Loucy (cell line): ENCODE measurements at regions not wholly inside any gene's neighbourhood (a gene's known extent, or its start where the extent isn't known, plus 50 kb on each side); places are given as distances from the start of the nearest gene placed in this dataset.

Experiments used
- H2AFZ ChIP-seq: fragments of 200-600 bp; sonication (generic); 2 replicates; pipeline ENCODE4 v1.6.0; 2016; ENCODE audit warnings: antibody characterized with exemption, mild to moderate bottlenecking, low read length, moderate library complexity
- H3F3A ChIP-seq: fragments of 200-600 bp; 2 replicates; pipeline ENCODE4 v1.6.0; 2016; ENCODE audit warnings: antibody characterized with exemption, low read depth, mild to moderate bottlenecking
- H3K27me3 ChIP-seq: fragments of 200-600 bp; sonication (generic); 2 replicates; pipeline ENCODE4 v1.6.1; 2014; ENCODE audit warnings: low read length, mild to moderate bottlenecking; ENCODE audit not compliant: insufficient read depth, poor library complexity, severe bottlenecking
- H3K36me3 ChIP-seq: fragments of 200-600 bp; sonication (generic); 2 replicates; pipeline ENCODE4 v1.6.1; 2016; ENCODE audit warnings: low read length; ENCODE audit not compliant: insufficient read depth
- H3K4me1 ChIP-seq: fragments of 200-600 bp; sonication (generic); 2 replicates; pipeline ENCODE4 v1.5.1; 2014; ENCODE audit warnings: low read length, mild to moderate bottlenecking; ENCODE audit not compliant: insufficient read depth, poor library complexity, severe bottlenecking
- H3K4me2 ChIP-seq: fragments of 200-600 bp; sonication (generic); 2 replicates; pipeline ENCODE4 v1.6.0; 2014; ENCODE audit warnings: antibody characterized with exemption, low read length, low read depth, mild to moderate bottlenecking; ENCODE audit not compliant: poor library complexity, severe bottlenecking
- H3K4me3 ChIP-seq: fragments of 200-600 bp; sonication (generic); 2 replicates; pipeline ENCODE4 v1.5.1; 2014; ENCODE audit warnings: low read length, mild to moderate bottlenecking, mixed read lengths; ENCODE audit not compliant: poor library complexity, severe bottlenecking
- H3K79me2 ChIP-seq: fragments of 200-600 bp; sonication (generic); 2 replicates; pipeline ENCODE4 v1.6.1; 2014; ENCODE audit warnings: low read length; ENCODE audit not compliant: insufficient read depth
- H3K9ac ChIP-seq: fragments of 200-600 bp; sonication (generic); 2 replicates; pipeline ENCODE4 v1.6.0; 2014; ENCODE audit warnings: mild to moderate bottlenecking, low read depth, low read length, moderate library complexity; ENCODE audit not compliant: poor library complexity, severe bottlenecking
- H3K9me2 ChIP-seq: fragments of 200-600 bp; sonication (generic); replicated peaks from 2 replicates; pipeline ENCODE4 v1.6.1; 2016; ENCODE audit warnings: low read depth, low read length, mixed read lengths
- H3K9me3 ChIP-seq: fragments of 200-600 bp; sonication (generic); 2 replicates; pipeline ENCODE4 v1.6.1; 2014; ENCODE audit warnings: mild to moderate bottlenecking, antibody characterized with exemption, low read length, low read depth; ENCODE audit not compliant: insufficient read depth
- H4K20me1 ChIP-seq: fragments of 200-600 bp; sonication (generic); 2 replicates; pipeline ENCODE4 v1.6.0; 2014; ENCODE audit warnings: antibody characterized with exemption, low read length, mild to moderate bottlenecking; ENCODE audit not compliant: insufficient read depth, poor library complexity, severe bottlenecking
- EZH2phosphoT487 ChIP-seq: fragments of 200-600 bp; IDR thresholded peaks from 2 replicates; pipeline ENCODE4 v1.6.1; 2018; ENCODE audit warnings: antibody characterized with exemption, mild to moderate bottlenecking, moderate library complexity, borderline replicate concordance
- TF ChIP-seq, protein P1 (sequence below): fragments of 200-600 bp; sonication (generic); conservative IDR thresholded peaks from 2 replicates; pipeline ENCODE4 v1.5.1; 2014; ENCODE audit warnings: mild to moderate bottlenecking, antibody characterized with exemption, low read length

DNA sequence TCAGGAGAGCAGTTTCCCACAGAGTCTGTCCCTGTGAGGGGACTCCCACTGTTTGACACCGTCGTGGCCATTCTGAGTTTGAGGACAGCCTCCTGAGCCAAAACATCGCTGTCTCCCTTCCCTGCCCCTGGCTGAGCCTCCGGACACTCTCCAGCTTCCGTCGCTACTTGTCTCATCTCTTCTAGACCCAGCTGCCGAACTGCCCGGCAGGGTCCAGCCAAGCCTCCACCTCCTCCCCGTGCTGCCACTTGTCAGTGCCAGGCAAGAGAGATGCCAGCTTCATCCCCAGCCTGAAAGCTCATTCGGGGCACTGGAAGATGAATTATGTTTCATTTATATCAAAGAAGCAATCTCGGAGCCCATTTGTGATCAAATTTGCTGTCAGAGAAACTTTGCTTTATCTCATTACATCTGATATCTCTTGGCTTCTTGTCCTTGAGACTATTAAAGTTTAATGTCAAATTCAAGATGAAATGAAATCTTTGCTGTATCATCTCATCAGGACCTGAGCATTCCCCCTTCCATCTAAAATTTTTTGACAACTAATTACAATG, 283.9 kb downstream of the BUD13 start:
- H3K4me1 ChIP-seq = no peaks in the 10 kb centered on the region
- H3K36me3 ChIP-seq = no peaks in the 10 kb centered on the region
- H3F3A ChIP-seq = no peaks in the 10 kb centered on the region
- no peaks in the 10 kb centered on the region for H3K79me2 ChIP-seq
- H3K9me3 ChIP-seq = no peaks in the 10 kb centered on the region
- H2AFZ ChIP-seq = no peak overlapping the region
- no peaks in the 10 kb centered on the region for H3K27me3 ChIP-seq
- H3K4me2 ChIP-seq = no peak overlapping the region
- no peaks in the 10 kb centered on the region for H3K9me2 ChIP-seq
- TF ChIP-seq EZH2phosphoT487 = no peak
- TF ChIP-seq, protein P1, sequence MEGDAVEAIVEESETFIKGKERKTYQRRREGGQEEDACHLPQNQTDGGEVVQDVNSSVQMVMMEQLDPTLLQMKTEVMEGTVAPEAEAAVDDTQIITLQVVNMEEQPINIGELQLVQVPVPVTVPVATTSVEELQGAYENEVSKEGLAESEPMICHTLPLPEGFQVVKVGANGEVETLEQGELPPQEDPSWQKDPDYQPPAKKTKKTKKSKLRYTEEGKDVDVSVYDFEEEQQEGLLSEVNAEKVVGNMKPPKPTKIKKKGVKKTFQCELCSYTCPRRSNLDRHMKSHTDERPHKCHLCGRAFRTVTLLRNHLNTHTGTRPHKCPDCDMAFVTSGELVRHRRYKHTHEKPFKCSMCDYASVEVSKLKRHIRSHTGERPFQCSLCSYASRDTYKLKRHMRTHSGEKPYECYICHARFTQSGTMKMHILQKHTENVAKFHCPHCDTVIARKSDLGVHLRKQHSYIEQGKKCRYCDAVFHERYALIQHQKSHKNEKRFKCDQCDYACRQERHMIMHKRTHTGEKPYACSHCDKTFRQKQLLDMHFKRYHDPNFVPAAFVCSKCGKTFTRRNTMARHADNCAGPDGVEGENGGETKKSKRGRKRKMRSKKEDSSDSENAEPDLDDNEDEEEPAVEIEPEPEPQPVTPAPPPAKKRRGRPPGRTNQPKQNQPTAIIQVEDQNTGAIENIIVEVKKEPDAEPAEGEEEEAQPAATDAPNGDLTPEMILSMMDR = no peak
- H3K4me3 ChIP-seq = no peak overlapping the region
- no peaks in the 10 kb centered on the region for H4K20me1 ChIP-seq
- H3K9ac ChIP-seq = no peak overlapping the region

DNA sequence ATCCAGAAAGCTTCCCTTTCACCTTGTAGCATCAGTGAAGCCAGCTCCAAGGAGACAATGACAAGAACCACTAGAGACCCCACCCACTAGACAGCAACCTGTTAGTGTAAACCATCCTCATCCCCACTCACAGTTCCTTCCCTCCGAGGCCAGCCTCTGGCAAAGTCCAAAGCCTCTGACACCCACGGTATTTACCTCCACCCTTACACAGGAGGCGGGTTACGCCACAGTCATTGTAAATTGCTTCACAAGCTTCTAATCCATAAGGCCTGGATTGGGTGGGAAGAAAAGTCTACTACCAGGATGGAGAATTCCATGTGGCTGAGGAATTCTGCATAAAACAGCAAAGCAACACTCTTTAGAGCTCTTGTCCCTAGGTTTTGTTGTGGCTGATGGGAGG, 287.4 kb downstream of the BUD13 start:
- Histone ChIP-seq H3K9ac (no peak overlapping the region), H3K9me3 (no peaks in the 10 kb centered on the region), H3K9me2 (no peaks in the 10 kb centered on the region), H3K4me1 (no peaks in the 10 kb centered on the region), H3K79me2 (no peaks in the 10 kb centered on the region), H3K27me3 (no peaks in the 10 kb centered on the region), H2AFZ (no peak overlapping the region), H4K20me1 (no peaks in the 10 kb centered on the region), H3F3A (no peaks in the 10 kb centered on the region), H3K4me2 (no peak overlapping the region), H3K4me3 (no peak overlapping the region), H3K36me3 (no peaks in the 10 kb centered on the region)
- TF ChIP-seq, protein P1 = no peak
- TF ChIP-seq EZH2phosphoT487 = no peak

DNA sequence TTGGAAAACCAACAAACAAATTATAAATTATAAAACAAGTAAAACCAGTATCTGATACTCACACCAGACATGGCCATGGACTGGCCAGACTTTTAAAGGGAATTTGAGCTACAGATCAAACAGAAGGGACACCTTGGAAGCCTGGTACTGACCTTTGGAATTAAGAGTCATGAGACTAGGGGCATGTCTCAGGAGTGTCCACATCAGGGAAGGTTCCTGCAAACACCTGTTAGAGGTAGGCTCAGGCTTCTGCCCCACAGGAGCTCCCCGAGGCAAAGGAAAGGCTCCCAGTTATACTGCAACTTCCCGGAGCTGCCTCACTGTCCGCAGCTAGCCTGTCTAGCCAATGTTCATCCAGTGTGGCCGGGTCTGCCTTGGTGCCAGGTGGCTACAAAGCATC, 290.1 kb downstream of the BUD13 start:
- Histone ChIP-seq H3K27me3 (no peaks in the 10 kb centered on the region), H3K4me1 (no peaks in the 10 kb centered on the region), H3K9me3 (no peaks in the 10 kb centered on the region), H3K9me2 (no peaks in the 10 kb centered on the region), H2AFZ (no peak overlapping the region), H3F3A (no peaks in the 10 kb centered on the region), H3K79me2 (no peaks in the 10 kb centered on the region), H3K36me3 (no peaks in the 10 kb centered on the region), H3K4me3 (no peak overlapping the region), H3K9ac (no peak overlapping the region), H3K4me2 (no peak overlapping the region), H4K20me1 (no peaks in the 10 kb centered on the region)
- TF ChIP-seq, protein P1 = no peak
- no peak for TF ChIP-seq EZH2phosphoT487
